Right lobe of liver (tissue), 4 donors: ENCODE measurements at regions not wholly inside any gene's neighbourhood (a gene's known extent, or its start where the extent isn't known, plus 50 kb on each side); places are given as distances from the start of the nearest gene placed in this dataset.
"Not testable (repeated sequence)": the region's sequence is repeated elsewhere in the genome, so short reads cannot be mapped to it uniquely, and the experiment has no call there.

Source experiments
- POLR2A ChIP-seq: fragments of 450-650 bp; IDR thresholded peaks from one replicate; pipeline ENCODE4 v1.6.1; 2017; ENCODE audit warnings: antibody characterized with exemption, mild to moderate bottlenecking
- TF ChIP-seq, protein P1 (sequence below), 4 donors: fragments of 200-600 bp in 3 of 4; fragments of 450-650 bp in 1 of 4; IDR thresholded peaks; one replicate each; pipeline versions ENCODE4 v1.5.1 to v1.8.0; 2016 to 2022; ENCODE audit warnings: antibody characterized with exemption in 4 of 4, mild to moderate bottlenecking in 2 of 4
- donor health status: DM: no; HTN: no; CAD: no.
- donor health status: DM: no; HTN: no; CAD: no.
- donor health status: DM: no; HTN: yes; CAD: no.

GRCh38 chr1:185429668-185430067, 112.6 kb upstream of the IVNS1ABP start:
- TF ChIP-seq POLR2A, result not testable (repeated sequence)
- TF ChIP-seq, protein P1, sequence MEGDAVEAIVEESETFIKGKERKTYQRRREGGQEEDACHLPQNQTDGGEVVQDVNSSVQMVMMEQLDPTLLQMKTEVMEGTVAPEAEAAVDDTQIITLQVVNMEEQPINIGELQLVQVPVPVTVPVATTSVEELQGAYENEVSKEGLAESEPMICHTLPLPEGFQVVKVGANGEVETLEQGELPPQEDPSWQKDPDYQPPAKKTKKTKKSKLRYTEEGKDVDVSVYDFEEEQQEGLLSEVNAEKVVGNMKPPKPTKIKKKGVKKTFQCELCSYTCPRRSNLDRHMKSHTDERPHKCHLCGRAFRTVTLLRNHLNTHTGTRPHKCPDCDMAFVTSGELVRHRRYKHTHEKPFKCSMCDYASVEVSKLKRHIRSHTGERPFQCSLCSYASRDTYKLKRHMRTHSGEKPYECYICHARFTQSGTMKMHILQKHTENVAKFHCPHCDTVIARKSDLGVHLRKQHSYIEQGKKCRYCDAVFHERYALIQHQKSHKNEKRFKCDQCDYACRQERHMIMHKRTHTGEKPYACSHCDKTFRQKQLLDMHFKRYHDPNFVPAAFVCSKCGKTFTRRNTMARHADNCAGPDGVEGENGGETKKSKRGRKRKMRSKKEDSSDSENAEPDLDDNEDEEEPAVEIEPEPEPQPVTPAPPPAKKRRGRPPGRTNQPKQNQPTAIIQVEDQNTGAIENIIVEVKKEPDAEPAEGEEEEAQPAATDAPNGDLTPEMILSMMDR (IDR thresholded peaks at IDR 0.05), result not testable (repeated sequence)
